ENCODE measurements at regions not wholly inside any gene's neighbourhood (a gene's known extent, or its start where the extent isn't known, plus 50 kb on each side); places are given as distances from the start of the nearest gene placed in this dataset.
"Not testable (repeated sequence)": the region's sequence is repeated elsewhere in the genome, so short reads cannot be mapped to it uniquely, and the experiment has no call there.

DNA sequence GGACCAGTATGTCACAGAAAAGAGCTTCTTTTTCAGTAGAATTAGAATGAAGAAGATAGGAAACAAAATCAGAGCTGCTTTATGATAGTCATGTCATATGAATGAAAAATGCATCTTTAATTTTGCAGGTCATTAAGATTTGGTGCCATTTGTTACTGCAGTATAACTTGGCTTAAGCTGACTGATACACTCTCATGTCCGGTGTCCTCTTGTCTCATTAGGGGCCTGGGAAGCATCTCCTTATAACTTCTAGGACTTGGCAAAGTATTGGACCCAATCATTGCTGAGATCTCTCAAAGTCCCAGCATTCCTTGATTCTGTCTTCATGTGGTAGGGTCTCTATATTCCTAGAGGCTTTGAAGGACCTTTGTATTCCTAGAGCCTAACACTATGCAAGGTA is 559.4 kb downstream of the TOX3 start:
- H3K27ac ChIP-seq (ENCODE audit: low read length): no peak overlapping the region
- H3K4me3 ChIP-seq (ENCODE audit: low read length): no peak overlapping the region
- no peaks in the 10 kb centered on the region for H3K9me3 ChIP-seq (replicated peaks; ENCODE audit: control insufficient read depth, low read depth, low read length)
- WGBS (ENCODE audit: insufficient coverage): no CpG with 5 or more reads among the region's 1 CpG
- no peaks in the 10 kb centered on the region for H3K4me1 ChIP-seq (ENCODE audit: control insufficient read depth, insufficient read depth, low read length)
- no peaks in the 10 kb centered on the region for H3K36me3 ChIP-seq (ENCODE audit: control insufficient read depth, insufficient read depth, low read length)
- DNase-seq: no peak
- no peaks in the 10 kb centered on the region for H3K27me3 ChIP-seq (ENCODE audit: control insufficient read depth, insufficient read depth, low read length)

DNA sequence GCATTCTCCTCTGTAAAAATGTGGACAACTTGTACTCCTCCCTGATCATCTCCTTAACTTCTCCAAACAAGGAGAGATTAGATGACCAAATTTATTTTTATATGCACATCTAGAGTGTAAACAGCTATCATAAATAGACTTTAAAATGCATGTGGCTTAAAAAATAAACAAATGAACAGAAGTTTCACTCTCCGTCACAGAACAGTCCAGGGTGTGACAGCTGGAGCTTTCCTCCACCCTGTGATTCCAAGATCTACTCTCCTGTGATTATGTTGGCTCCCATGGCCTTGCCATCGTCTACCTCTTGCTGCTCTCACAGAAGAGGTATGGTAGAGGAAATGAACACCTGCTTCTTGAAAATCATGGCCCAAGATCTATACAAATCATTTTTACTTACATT is 560.2 kb downstream of the TOX3 start:
- Histone ChIP-seq H3K27ac (ENCODE audit: low read length) (no peak overlapping the region), H3K36me3 (ENCODE audit: control insufficient read depth, insufficient read depth, low read length) (no peaks in the 10 kb centered on the region), H3K4me1 (ENCODE audit: control insufficient read depth, insufficient read depth, low read length) (no peaks in the 10 kb centered on the region), H3K27me3 (ENCODE audit: control insufficient read depth, insufficient read depth, low read length) (no peaks in the 10 kb centered on the region), H3K4me3 (ENCODE audit: low read length) (no peak overlapping the region), H3K9me3 (replicated peaks; ENCODE audit: control insufficient read depth, low read depth, low read length) (no peaks in the 10 kb centered on the region)
- WGBS (ENCODE audit: insufficient coverage): no CpG with 5 or more reads among the region's 2 CpGs
- no peak for DNase-seq

DNA sequence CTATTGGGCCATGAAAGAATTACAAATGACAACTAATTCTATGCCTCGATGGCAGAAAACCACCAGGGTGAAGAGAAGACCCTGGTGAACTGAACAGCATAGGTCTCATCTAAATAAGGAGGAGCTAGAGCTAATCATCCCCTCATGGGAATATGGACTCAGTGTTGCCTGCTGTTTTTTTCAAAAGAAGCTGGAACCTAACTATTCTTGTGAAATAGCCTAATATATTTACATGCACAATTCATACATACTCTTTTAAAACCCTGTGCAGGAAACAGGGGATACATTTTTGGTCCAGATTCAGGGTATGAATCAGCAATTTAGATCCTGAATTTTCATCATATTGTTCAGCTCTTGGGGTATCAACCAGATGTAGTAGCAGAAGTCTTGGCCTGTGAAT is 560.6 kb downstream of the TOX3 start:
- Histone ChIP-seq H3K36me3 (ENCODE audit: control insufficient read depth, insufficient read depth, low read length) (no peaks in the 10 kb centered on the region), H3K9me3 (replicated peaks; ENCODE audit: control insufficient read depth, low read depth, low read length) (no peaks in the 10 kb centered on the region), H3K4me1 (ENCODE audit: control insufficient read depth, insufficient read depth, low read length) (no peaks in the 10 kb centered on the region), H3K27ac (ENCODE audit: low read length) (no peak overlapping the region), H3K27me3 (ENCODE audit: control insufficient read depth, insufficient read depth, low read length) (no peaks in the 10 kb centered on the region), H3K4me3 (ENCODE audit: low read length) (no peak overlapping the region)
- no CpG with 5 or more reads among the region's 1 CpG for WGBS (ENCODE audit: insufficient coverage)
- DNase-seq: no peak

DNA sequence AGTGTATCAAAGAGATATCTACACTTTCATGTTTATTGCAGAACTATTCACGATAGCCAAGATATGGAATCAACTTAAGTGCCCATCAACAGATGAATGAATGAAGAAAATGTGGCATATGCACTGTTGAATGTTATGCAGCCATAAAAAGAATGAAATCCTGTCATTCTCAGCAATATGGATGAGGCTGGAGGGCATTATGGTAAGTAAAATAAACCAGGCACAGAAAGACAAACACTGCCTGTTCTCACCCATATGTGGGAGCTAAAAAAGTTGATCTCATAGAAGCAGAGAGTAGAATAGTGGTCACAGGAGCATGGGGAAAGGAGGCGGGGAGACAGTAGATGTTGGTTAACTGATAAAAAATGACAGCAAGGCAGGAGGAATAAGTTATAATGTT is 561.8 kb downstream of the TOX3 start:
- Histone ChIP-seq H3K27me3 (ENCODE audit: control insufficient read depth, insufficient read depth, low read length) (no peaks in the 10 kb centered on the region), H3K4me3 (ENCODE audit: low read length) (no peak overlapping the region), H3K9me3 (replicated peaks; ENCODE audit: control insufficient read depth, low read depth, low read length) (no peaks in the 10 kb centered on the region), H3K36me3 (ENCODE audit: control insufficient read depth, insufficient read depth, low read length) (no peaks in the 10 kb centered on the region), H3K27ac (ENCODE audit: low read length) (no peak overlapping the region), H3K4me1 (ENCODE audit: control insufficient read depth, insufficient read depth, low read length) (no peaks in the 10 kb centered on the region)
- no peak for DNase-seq
- WGBS (ENCODE audit: insufficient coverage): no CpG with 5 or more reads among the region's 2 CpGs

- 88% methylated on average over 1 of the region's 2 CpGs for WGBS (ENCODE audit: insufficient coverage)
- no peaks in the 10 kb centered on the region for H3K4me1 ChIP-seq (ENCODE audit: control insufficient read depth, insufficient read depth, low read length)
- H3K36me3 ChIP-seq (ENCODE audit: control insufficient read depth, insufficient read depth, low read length): no peaks in the 10 kb centered on the region
- no peaks in the 10 kb centered on the region for H3K9me3 ChIP-seq (replicated peaks; ENCODE audit: control insufficient read depth, low read depth, low read length)
- H3K4me3 ChIP-seq (ENCODE audit: low read length): no peak overlapping the region
- DNase-seq: no peak
- no peaks in the 10 kb centered on the region for H3K27me3 ChIP-seq (ENCODE audit: control insufficient read depth, insufficient read depth, low read length)
- H3K27ac ChIP-seq (ENCODE audit: low read length): no peak overlapping the region
Measured at GRCh38 chr16:51984395-51984794, 562.5 kb downstream of the TOX3 start.

- Histone ChIP-seq H3K9me3 (replicated peaks; ENCODE audit: control insufficient read depth, low read depth, low read length) (no peaks in the 10 kb centered on the region), H3K27ac (ENCODE audit: low read length) (no peak overlapping the region), H3K27me3 (ENCODE audit: control insufficient read depth, insufficient read depth, low read length) (no peaks in the 10 kb centered on the region), H3K4me3 (ENCODE audit: low read length) (no peak overlapping the region), H3K36me3 (ENCODE audit: control insufficient read depth, insufficient read depth, low read length) (no peaks in the 10 kb centered on the region), H3K4me1 (ENCODE audit: control insufficient read depth, insufficient read depth, low read length) (no peaks in the 10 kb centered on the region)
- DNase-seq: peak; percentile 68
- WGBS (ENCODE audit: insufficient coverage): 43% methylated on average over 2 of the region's 11 CpGs
Measured at GRCh38 chr16:51982715-51983680, 563.9 kb downstream of the TOX3 start.

DNA sequence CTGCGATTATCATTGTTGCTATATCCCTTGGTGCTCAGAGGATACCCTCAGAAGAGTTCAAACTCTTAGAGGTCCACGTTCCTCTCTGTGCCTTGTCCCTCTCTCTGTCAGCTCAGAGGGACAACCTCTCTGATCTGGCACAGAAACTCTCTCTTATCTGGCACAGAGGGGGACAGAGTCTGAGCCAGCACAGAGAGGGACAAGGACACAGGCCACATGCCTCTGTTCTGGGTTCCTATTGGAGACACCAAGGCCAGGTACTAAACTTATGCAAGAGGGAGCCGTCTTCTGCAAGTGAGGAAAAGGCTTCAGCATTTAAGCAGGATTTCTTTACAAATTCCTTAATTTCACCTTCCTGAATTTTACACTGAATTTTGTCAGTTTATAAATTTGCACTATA is 565.2 kb downstream of the TOX3 start:
- Histone ChIP-seq H3K9me3 (replicated peaks; ENCODE audit: control insufficient read depth, low read depth, low read length) (no peaks in the 10 kb centered on the region), H3K27me3 (ENCODE audit: control insufficient read depth, insufficient read depth, low read length) (no peaks in the 10 kb centered on the region), H3K4me3 (ENCODE audit: low read length) (no peak overlapping the region), H3K4me1 (ENCODE audit: control insufficient read depth, insufficient read depth, low read length) (no peaks in the 10 kb centered on the region), H3K36me3 (ENCODE audit: control insufficient read depth, insufficient read depth, low read length) (no peaks in the 10 kb centered on the region), H3K27ac (ENCODE audit: low read length) (no peak overlapping the region)
- WGBS (ENCODE audit: insufficient coverage): 64% methylated on average over 2 of the region's 3 CpGs
- DNase-seq: no peak

- H3K36me3 ChIP-seq (ENCODE audit: control insufficient read depth, insufficient read depth, low read length): not testable (repeated sequence)
Measured at GRCh38 chr16:51977506-51977905, 569.4 kb downstream of the TOX3 start.

DNA sequence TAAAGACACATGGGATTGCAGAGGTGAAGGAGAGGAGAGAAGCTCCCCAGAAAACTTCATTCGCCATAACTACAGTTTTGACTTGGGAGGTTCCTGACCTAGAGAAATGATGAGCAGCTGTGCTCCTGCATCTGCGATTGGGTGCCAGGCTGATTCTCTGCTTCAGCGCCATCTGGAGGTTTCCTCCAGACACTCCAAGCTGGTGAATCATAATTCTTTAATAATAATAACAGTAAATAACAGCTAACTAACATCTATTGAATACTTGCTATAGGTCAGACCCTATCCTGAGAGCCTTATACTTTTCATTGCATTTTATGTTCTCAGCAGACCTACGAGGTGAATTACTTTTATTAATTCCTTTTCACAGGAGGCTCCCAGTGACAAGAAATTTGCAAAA is 575.8 kb downstream of the TOX3 start:
- H3K27me3 ChIP-seq (ENCODE audit: control insufficient read depth, insufficient read depth, low read length): no peaks in the 10 kb centered on the region
- no peaks in the 10 kb centered on the region for H3K4me1 ChIP-seq (ENCODE audit: control insufficient read depth, insufficient read depth, low read length)
- H3K27ac ChIP-seq (ENCODE audit: low read length): no peak overlapping the region
- no peaks in the 10 kb centered on the region for H3K9me3 ChIP-seq (replicated peaks; ENCODE audit: control insufficient read depth, low read depth, low read length)
- DNase-seq: no peak
- no peaks in the 10 kb centered on the region for H3K36me3 ChIP-seq (ENCODE audit: control insufficient read depth, insufficient read depth, low read length)
- no peak overlapping the region for H3K4me3 ChIP-seq (ENCODE audit: low read length)
- WGBS (ENCODE audit: insufficient coverage): no CpG with 5 or more reads among the region's 4 CpGs

More at GRCh38 chr16:51977506-51977905, 569.4 kb downstream of the TOX3 start:
- H3K9me3 ChIP-seq (replicated peaks; ENCODE audit: control insufficient read depth, low read depth, low read length); DNase-seq; H3K27ac ChIP-seq (ENCODE audit: low read length); H3K4me1 ChIP-seq (ENCODE audit: control insufficient read depth, insufficient read depth, low read length); H3K27me3 ChIP-seq (ENCODE audit: control insufficient read depth, insufficient read depth, low read length); H3K4me3 ChIP-seq (ENCODE audit: low read length): not testable (repeated sequence)
- 94% methylated on average over 2 of the region's 2 CpGs for WGBS (ENCODE audit: insufficient coverage)

GRCh38 chr16:51968749-51969148 is 578.2 kb downstream of the TOX3 start:
- no peak overlapping the region for H3K27ac ChIP-seq (ENCODE audit: low read length)

More at GRCh38 chr16:51968749-51969148, 578.2 kb downstream of the TOX3 start:
- H3K36me3 ChIP-seq (ENCODE audit: control insufficient read depth, insufficient read depth, low read length): no peaks in the 10 kb centered on the region
- H3K27me3 ChIP-seq (ENCODE audit: control insufficient read depth, insufficient read depth, low read length): no peaks in the 10 kb centered on the region
- no CpG with 5 or more reads among the region's 1 CpG for WGBS (ENCODE audit: insufficient coverage)
- no peak for DNase-seq
- no peak overlapping the region for H3K4me3 ChIP-seq (ENCODE audit: low read length)
- no peaks in the 10 kb centered on the region for H3K9me3 ChIP-seq (replicated peaks; ENCODE audit: control insufficient read depth, low read depth, low read length)
- no peaks in the 10 kb centered on the region for H3K4me1 ChIP-seq (ENCODE audit: control insufficient read depth, insufficient read depth, low read length)
